Calu3 (cell line): ENCODE measurements at regions not wholly inside any gene's neighbourhood (a gene's known extent, or its start where the extent isn't known, plus 50 kb on each side); places are given as distances from the start of the nearest gene placed in this dataset.

ENCODE experiments used
- BruUV-seq: library from RNA; stranded (reverse); fragments of 400-500 nt; replicated peaks from 2 replicates; lab custom pipeline; 2021; lab: Mats Ljungman, UMichigan
- CTCF ChIA-PET: fragments of 300-600 bp; sonication (Branson Sonifier 250); formaldehyde crosslinking; loops from one replicate; lab custom pipeline; 2022; ENCODE audit warnings: antibody characterized with exemption; lab: Charles Lee
- DNase-seq: peaks from one replicate; pipeline ENCODE4 v3.0.0; 2022
- H3K27ac Mint-ChIP-seq: one replicate; pipeline ENCODE4 v1.8.0; 2022; ENCODE audit warnings: mixed read lengths; ENCODE audit not compliant: unreplicated experiment
- H3K27me3 Mint-ChIP-seq: one replicate; pipeline ENCODE4 v1.8.0; 2022; ENCODE audit warnings: mixed read lengths; ENCODE audit not compliant: unreplicated experiment
- H3K36me3 Mint-ChIP-seq: one replicate; pipeline ENCODE4 v1.8.0; 2022; ENCODE audit warnings: mild to moderate bottlenecking, moderate library complexity, mixed read lengths; ENCODE audit not compliant: insufficient read depth, unreplicated experiment
- H3K4me1 Mint-ChIP-seq: one replicate; pipeline ENCODE4 v1.8.0; 2022; ENCODE audit warnings: mild to moderate bottlenecking, low read depth, mixed read lengths; ENCODE audit not compliant: unreplicated experiment
- H3K4me3 Mint-ChIP-seq: one replicate; pipeline ENCODE4 v1.8.0; 2022; ENCODE audit warnings: mild to moderate bottlenecking, low read depth, moderate library complexity, mixed read lengths; ENCODE audit not compliant: unreplicated experiment
- H3K9me3 Mint-ChIP-seq: one replicate; pipeline ENCODE4 v1.8.0; 2022; ENCODE audit warnings: low read depth, mixed read lengths; ENCODE audit not compliant: unreplicated experiment
- CTCF ChIP-seq: fragments of 200-600 bp; IDR thresholded peaks from one replicate; pipeline ENCODE4 v1.8.0; 2022; ENCODE audit warnings: antibody characterized with exemption; ENCODE audit not compliant: unreplicated experiment
- intact Hi-C: fragments of 100-400 bp; cut with micrococcal nuclease; formaldehyde crosslinking; loops from one replicate; pipeline ENCODE4 v1.10.0; 2022; ENCODE audit not compliant: unreplicated experiment

- no peaks in the 10 kb centered on the region for H3K9me3 Mint-ChIP-seq
- no peak for DNase-seq
- no peaks in the 10 kb centered on the region for H3K4me1 Mint-ChIP-seq
- TF ChIP-seq CTCF, result no peak
- no peak overlapping the region for H3K27ac Mint-ChIP-seq
- CTCF ChIA-PET, result no interaction called here
- intact Hi-C loops, result no loop called here
- no peaks in the 10 kb centered on the region for H3K36me3 Mint-ChIP-seq
- no TSS peak for BruUV-seq
- H3K4me3 Mint-ChIP-seq, result no peak overlapping the region
- no peaks in the 10 kb centered on the region for H3K27me3 Mint-ChIP-seq
These were observed 334.0 kb downstream of the THBS2 start for GRCh38 chr6:168919470-168920179.

GRCh38 chr6:168916576-168917211, 337.0 kb downstream of the THBS2 start:
- DNase-seq, result no peak
- Mint-ChIP-seq H3K4me1 (peaks cover 10% of the 10 kb centered on the region), H3K27ac (no peak overlapping the region), H3K4me3 (no peak overlapping the region), H3K27me3 (no peaks in the 10 kb centered on the region), H3K9me3 (peaks cover 7% of the 10 kb centered on the region), H3K36me3 (no peaks in the 10 kb centered on the region)
- intact Hi-C loops, result no loop called here
- no TSS peak for BruUV-seq
- TF ChIP-seq CTCF, result no peak
- CTCF ChIA-PET, result no interaction called here

GRCh38 chr6:168915855-168916254, 337.8 kb downstream of the THBS2 start:
- H3K4me1 Mint-ChIP-seq, result peaks cover 10% of the 10 kb centered on the region
- CTCF ChIA-PET, result no interaction called here
- no TSS peak for BruUV-seq
- DNase-seq, result no peak
- no peak overlapping the region for H3K27ac Mint-ChIP-seq
- peaks cover 7% of the 10 kb centered on the region for H3K9me3 Mint-ChIP-seq
- no peaks in the 10 kb centered on the region for H3K27me3 Mint-ChIP-seq
- H3K4me3 Mint-ChIP-seq, result no peak overlapping the region
- intact Hi-C loops, result no loop called here
- no peaks in the 10 kb centered on the region for H3K36me3 Mint-ChIP-seq
- no peak for TF ChIP-seq CTCF

GRCh38 chr6:168915242-168915641, 338.4 kb downstream of the THBS2 start:
- Mint-ChIP-seq H3K27ac (no peak overlapping the region), H3K4me1 (peaks cover 10% of the 10 kb centered on the region), H3K9me3 (peaks cover 7% of the 10 kb centered on the region), H3K27me3 (no peaks in the 10 kb centered on the region), H3K4me3 (no peak overlapping the region), H3K36me3 (no peaks in the 10 kb centered on the region)
- no peak for DNase-seq
- intact Hi-C loops, result no loop called here
- TF ChIP-seq CTCF, result no peak
- BruUV-seq, result no TSS peak
- CTCF ChIA-PET, result no interaction called here
